GM18861 (cell line): ENCODE measurements at regions not wholly inside any gene's neighbourhood (a gene's known extent, or its start where the extent isn't known, plus 50 kb on each side); places are given as distances from the start of the nearest gene placed in this dataset.
"Not testable (repeated sequence)": the region's sequence is repeated elsewhere in the genome, so short reads cannot be mapped to it uniquely, and the experiment has no call there.

ENCODE experiments used
- ATAC-seq: cut with Tn5 transposase; IDR thresholded peaks from one replicate; pipeline ENCODE4 v1.9.1; 2021; ENCODE audit not compliant: unreplicated experiment

- no peak for ATAC-seq
These were observed 614.6 kb upstream of the CDH5 start for GRCh38 chr16:65751622-65752521.

- no peak for ATAC-seq
These were observed 617.0 kb upstream of the CDH5 start for GRCh38 chr16:65749506-65749905.

- ATAC-seq: no peak
These were observed 619.5 kb upstream of the CDH5 start for GRCh38 chr16:65746941-65747340.

GRCh38 chr16:65745201-65745708, 621.2 kb upstream of the CDH5 start:
- no peak for ATAC-seq

- ATAC-seq: no peak
These were observed 622.1 kb upstream of the CDH5 start for GRCh38 chr16:65744401-65744800.

- ATAC-seq: no peak
These were observed 621.7 kb upstream of the CDH11 start for GRCh38 chr16:65743558-65743957.

- no peak for ATAC-seq
These were observed 618.8 kb upstream of the CDH11 start for GRCh38 chr16:65740711-65741110.

GRCh38 chr16:65739518-65739917, 617.7 kb upstream of the CDH11 start:
- no peak for ATAC-seq

- no peak for ATAC-seq
These were observed 616.0 kb upstream of the CDH11 start for GRCh38 chr16:65737831-65738230.

- not testable (repeated sequence) for ATAC-seq
These were observed 613.8 kb upstream of the CDH11 start for GRCh38 chr16:65735615-65736014.

- ATAC-seq: no peak
These were observed 611.9 kb upstream of the CDH11 start for GRCh38 chr16:65733721-65734120.

GRCh38 chr16:65731833-65732232, 610.0 kb upstream of the CDH11 start:
- no peak for ATAC-seq

GRCh38 chr16:65728652-65729051, 606.8 kb upstream of the CDH11 start:
- no peak for ATAC-seq

- no peak for ATAC-seq
These were observed 606.3 kb upstream of the CDH11 start for GRCh38 chr16:65728167-65728566.

- no peak for ATAC-seq
These were observed 605.8 kb upstream of the CDH11 start for GRCh38 chr16:65727534-65728137.

GRCh38 chr16:65725156-65725845, 603.4 kb upstream of the CDH11 start:
- no peak for ATAC-seq

GRCh38 chr16:65722429-65722828, 600.6 kb upstream of the CDH11 start:
- no peak for ATAC-seq

GRCh38 chr16:65717846-65718245, 596.0 kb upstream of the CDH11 start:
- ATAC-seq: no peak

- no peak for ATAC-seq
These were observed 595.2 kb upstream of the CDH11 start for GRCh38 chr16:65716737-65717700.

- no peak for ATAC-seq
These were observed 591.4 kb upstream of the CDH11 start for GRCh38 chr16:65713181-65713808.
